HCT116 (cell line): ENCODE measurements at regions not wholly inside any gene's neighbourhood (a gene's known extent, or its start where the extent isn't known, plus 50 kb on each side); places are given as distances from the start of the nearest gene placed in this dataset.
A peak's percentile ranks its signal among the peaks of the same experiment; 100 is the strongest.

Experiments
- ATAC-seq: fragments of 200-7000 bp; cut with Tn5 transposase; 2 replicates; pipeline ENCODE4 v1.9.1; 2020; ENCODE audit warnings: mild to moderate bottlenecking, moderate library complexity
- BruUV-seq: library from RNA; stranded (reverse); fragments of 400-500 nt; replicated peaks from 2 replicates; lab custom pipeline; 2021; lab: Mats Ljungman, UMichigan
- CTCF ChIA-PET: fragments of 300-600 bp; sonication (Branson Sonifier 250); formaldehyde crosslinking; loops from one replicate; lab custom pipeline; 2021; ENCODE audit warnings: antibody characterized with exemption; lab: Charles Lee
- POLR2A ChIA-PET: fragments of 300-600, 350-600 bp; sonication (Branson Sonifier 250); formaldehyde crosslinking; loops from one replicate; lab custom pipeline; 2021; ENCODE audit warnings: antibody characterized with exemption; lab: Charles Lee
- RAD21 ChIA-PET, 2 experiments: fragments of 300-600 bp; sonication (Branson Sonifier 250); formaldehyde crosslinking; loops; one replicate each; lab custom pipeline; 2023; ENCODE audit warnings: low total read pairs in 2 of 2; ENCODE audit not compliant: uncharacterized antibody in 2 of 2, unreplicated experiment in 2 of 2, low non-redundant PET in 1 of 2; lab: Charles Lee
- DNase-seq: peaks from one replicate; pipeline ENCODE4 v3.0.0-alpha.2; 2010; ENCODE audit warnings: low read depth, low spot score
- H2AFZ ChIP-seq: fragments of 200-600 bp; shearing (Covaris generic), sonication (generic); 2 replicates; pipeline ENCODE4 v1.6.1; 2017; ENCODE audit warnings: low read depth, mixed run types, mixed read lengths, antibody characterized with exemption, low read length; ENCODE audit not compliant: poor library complexity, severe bottlenecking
- H3K27ac ChIP-seq: 2 replicates; pipeline ENCODE4 v1.5.1; 2012; ENCODE audit warnings: low read depth, low read length
- H3K27me3 ChIP-seq: fragments of 200-600 bp; sonication (generic); 2 replicates; pipeline ENCODE4 v1.6.1; 2016; ENCODE audit warnings: mixed run types, low read length, mixed read lengths; ENCODE audit not compliant: insufficient read depth
- H3K36me3 ChIP-seq, 2 experiments: fragments of 200-500 bp in 1 of 2; fragments of 200-600 bp in 1 of 2; sonication (Bioruptor generic) in 1 of 2; sonication (generic) in 1 of 2; 2 replicates each; pipeline versions ENCODE4 v1.5.1 to v1.6.1; 2014 to 2016; ENCODE audit warnings: low read length in 2 of 2, inconsistent platforms in 1 of 2, mixed read lengths in 1 of 2, mixed run types in 1 of 2; ENCODE audit not compliant: insufficient read depth in 2 of 2, control insufficient read depth in 1 of 2
- H3K4me1 ChIP-seq, 2 experiments: fragments of 200-600 bp in 1 of 2; sonication (generic) in 1 of 2; 2 replicates each; pipeline versions ENCODE4 v1.5.1 to v1.6.1; 2012 to 2017; ENCODE audit warnings: low read length in 2 of 2, inconsistent platforms in 1 of 2, mild to moderate bottlenecking in 1 of 2, mixed read lengths in 1 of 2, mixed run types in 1 of 2, moderate library complexity in 1 of 2; ENCODE audit not compliant: insufficient read depth in 2 of 2, control insufficient read depth in 1 of 2
- H3K4me2 ChIP-seq: fragments of 200-600 bp; sonication (generic); 2 replicates; pipeline ENCODE4 v1.6.1; 2017; ENCODE audit warnings: mixed run types, low read length, mixed read lengths
- H3K4me3 ChIP-seq, 2 experiments: fragments of 200-600 bp in 1 of 2; sonication (generic) in 1 of 2; replicated peaks in 1 of 2; 2 replicates each; pipeline ENCODE4 v1.5.1; 2011 to 2016; ENCODE audit warnings: low read length in 2 of 2, control low read depth in 1 of 2, low read depth in 1 of 2, mild to moderate bottlenecking in 1 of 2, mixed read lengths in 1 of 2, mixed run types in 1 of 2
- H3K79me2 ChIP-seq: fragments of 200-600 bp; sonication (generic); 2 replicates; pipeline ENCODE4 v1.6.1; 2017; ENCODE audit warnings: mild to moderate bottlenecking, mixed run types, low read length, moderate library complexity, mixed read lengths; ENCODE audit not compliant: insufficient read depth
- H3K9ac ChIP-seq: fragments of 200-600 bp; sonication (generic); 2 replicates; pipeline ENCODE4 v1.6.1; 2016; ENCODE audit warnings: low read length, mixed read lengths
- H3K9me2 ChIP-seq: fragments of 200-600 bp; sonication (generic), shearing (Covaris generic); 2 replicates; pipeline ENCODE4 v1.6.1; 2017; ENCODE audit warnings: mixed run types, mild to moderate bottlenecking, moderate library complexity; ENCODE audit not compliant: insufficient read depth
- H3K9me3 ChIP-seq, 2 experiments: fragments of 200-500 bp in 1 of 2; fragments of 200-600 bp in 1 of 2; sonication (Bioruptor generic) in 1 of 2; sonication (generic) in 1 of 2; 2 replicates each; pipeline ENCODE4 v1.6.1; 2014 to 2017; ENCODE audit warnings: low read length in 2 of 2, mixed read lengths in 2 of 2, inconsistent platforms in 1 of 2, low read depth in 1 of 2, mild to moderate bottlenecking in 1 of 2, mixed run types in 1 of 2, moderate library complexity in 1 of 2; ENCODE audit not compliant: control insufficient read depth in 1 of 2, insufficient read depth in 1 of 2
- H4K20me1 ChIP-seq: fragments of 200-600 bp; sonication (generic), shearing (Covaris generic); 2 replicates; pipeline ENCODE4 v1.6.1; 2017; ENCODE audit warnings: mixed run types, mild to moderate bottlenecking, moderate library complexity; ENCODE audit not compliant: insufficient read depth
- ATF3 ChIP-seq: IDR thresholded peaks from 2 replicates; pipeline ENCODE4 v1.6.1; 2012
- CBX3 ChIP-seq: IDR thresholded peaks from 2 replicates; pipeline ENCODE4 v1.6.1; 2012; ENCODE audit warnings: low read depth
- CTCF ChIP-seq, 3 experiments: fragments of 200-600 bp in 1 of 3; sonication (generic) in 1 of 3; IDR thresholded peaks in 2 of 3; conservative IDR thresholded peaks in 1 of 3; 2 replicates each; pipeline ENCODE4 v1.5.1; 2012 to 2017; ENCODE audit warnings: low read depth in 2 of 3, low read length in 2 of 3, antibody characterized with exemption in 1 of 3, borderline replicate concordance in 1 of 3, control low read depth in 1 of 3, mild to moderate bottlenecking in 1 of 3, mixed read lengths in 1 of 3, mixed run types in 1 of 3, moderate library complexity in 1 of 3; ENCODE audit not compliant: insufficient read depth in 1 of 3
- EGR1 ChIP-seq: IDR thresholded peaks from 2 replicates; pipeline ENCODE4 v1.6.1; 2012; ENCODE audit warnings: low read depth
- ELF1 ChIP-seq: IDR thresholded peaks from 2 replicates; pipeline ENCODE4 v1.6.1; 2012; ENCODE audit warnings: low read depth, borderline replicate concordance
- EZH2 ChIP-seq: fragments of 200-600 bp; sonication (generic); IDR thresholded peaks from 2 replicates; pipeline ENCODE4 v1.6.1; 2017; ENCODE audit warnings: antibody characterized with exemption, mixed run types
- EZH2phosphoT487 ChIP-seq: fragments of 200-600 bp; IDR thresholded peaks from 2 replicates; pipeline ENCODE4 v1.6.1; 2018; ENCODE audit warnings: antibody characterized with exemption, borderline replicate concordance
- FOSL1 ChIP-seq: IDR thresholded peaks from 2 replicates; pipeline ENCODE4 v1.6.1; 2012; ENCODE audit warnings: low read depth
- JUND ChIP-seq: IDR thresholded peaks from 2 replicates; pipeline ENCODE4 v1.6.1; 2012
- MAX ChIP-seq: IDR thresholded peaks from 2 replicates; pipeline ENCODE4 v1.6.1; 2012
- POLR2A ChIP-seq: IDR thresholded peaks from 2 replicates; pipeline ENCODE4 v1.7.0; 2011; ENCODE audit warnings: borderline replicate concordance; ENCODE audit not compliant: insufficient read depth, insufficient read length; ENCODE audit errors: extremely low read depth
- SIN3A ChIP-seq: IDR thresholded peaks from 2 replicates; pipeline ENCODE4 v1.6.1; 2012; ENCODE audit warnings: low read depth
- SP1 ChIP-seq: IDR thresholded peaks from 2 replicates; pipeline ENCODE4 v1.6.1; 2012; ENCODE audit warnings: low read depth
- SRF ChIP-seq: IDR thresholded peaks from 2 replicates; pipeline ENCODE4 v1.6.1; 2012; ENCODE audit warnings: low read depth
- TCF7L2 ChIP-seq: IDR thresholded peaks from 2 replicates; pipeline ENCODE4 v1.7.0; 2011; ENCODE audit warnings: borderline replicate concordance, inconsistent platforms; ENCODE audit not compliant: insufficient read depth, insufficient read length; ENCODE audit errors: extremely low read depth
- ZFX ChIP-seq: fragments of 450-650 bp; IDR thresholded peaks from 2 replicates; pipeline ENCODE4 v1.6.1; 2017
- ZNF274 ChIP-seq: fragments of 200-500 bp; sonication (Bioruptor generic); IDR thresholded peaks from 2 replicates; pipeline ENCODE4 v1.6.1; 2014; ENCODE audit warnings: mild to moderate bottlenecking, low read depth, low read length, inconsistent platforms
- intact Hi-C: fragments of 100-400 bp; cut with micrococcal nuclease; formaldehyde crosslinking; loops from 2 replicates; pipeline ENCODE4 v1.10.0; 2022
- TF ChIP-seq, protein P1 (sequence below): IDR thresholded peaks from 2 replicates; pipeline ENCODE4 v1.6.1; 2012; ENCODE audit warnings: low read depth

GRCh38 chr12:74963304-74963703, 246.3 kb downstream of the KCNC2 start:
- H3K9me2 ChIP-seq, result no peaks in the 10 kb centered on the region
- no peak for DNase-seq
- H4K20me1 ChIP-seq, result no peaks in the 10 kb centered on the region
- no peaks in the 10 kb centered on the region for H3K27me3 ChIP-seq
- no TSS peak for BruUV-seq
- H2AFZ ChIP-seq, result peak overlapping the region; percentile 33
- no peaks in the 10 kb centered on the region for H3K79me2 ChIP-seq
- no peak overlapping the region for H3K9ac ChIP-seq
- ChIA-PET POLR2A (no interaction called here), CTCF (no interaction called here), RAD21 (no interaction called here)
- TF ChIP-seq EZH2 (no peak), CBX3 (no peak), SRF (no peak), EGR1 (no peak), ATF3 (no peak)
- no peak overlapping the region for H3K4me2 ChIP-seq
- no peak overlapping the region for H3K27ac ChIP-seq
- no peak for ATAC-seq
- H3K9me3 ChIP-seq, result no peaks in the 10 kb centered on the region
- H3K4me1 ChIP-seq, result no peaks in the 10 kb centered on the region
- intact Hi-C loops, result no loop called here
- no peak overlapping the region for H3K4me3 ChIP-seq
- no peaks in the 10 kb centered on the region for H3K36me3 ChIP-seq

DNA sequence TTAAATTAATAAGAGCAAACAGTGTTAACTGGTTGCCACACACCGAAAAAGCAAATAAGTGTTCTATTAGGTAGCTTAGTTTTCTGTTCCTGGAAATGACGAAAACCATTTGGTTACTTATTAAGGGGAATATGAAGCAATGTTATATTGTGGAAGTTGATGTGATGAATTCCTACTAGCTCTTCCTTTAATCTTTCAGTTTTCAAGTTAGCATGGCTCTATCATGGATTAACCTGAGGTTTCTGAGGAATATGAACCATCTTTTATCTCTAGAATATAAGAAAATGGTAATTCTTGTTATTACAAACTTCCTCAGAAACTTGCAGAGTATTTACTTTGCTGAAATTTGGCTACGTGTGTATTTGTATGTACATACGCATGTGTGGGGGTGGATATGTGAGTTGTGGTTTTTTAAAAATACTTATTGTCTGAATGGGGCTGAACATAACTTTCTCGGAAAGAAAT, 245.7 kb downstream of the KCNC2 start:
- Histone ChIP-seq H2AFZ (no peak overlapping the region), H3K36me3 (no peaks in the 10 kb centered on the region), H3K9me3 (no peaks in the 10 kb centered on the region), H3K27ac (no peak overlapping the region), H4K20me1 (no peaks in the 10 kb centered on the region), H3K4me1 (no peaks in the 10 kb centered on the region), H3K4me3 (no peak overlapping the region), H3K9me2 (no peaks in the 10 kb centered on the region), H3K27me3 (no peaks in the 10 kb centered on the region), H3K79me2 (no peaks in the 10 kb centered on the region), H3K4me2 (no peak overlapping the region), H3K9ac (no peak overlapping the region)
- CTCF ChIA-PET, result no interaction called here
- intact Hi-C loops, result no loop called here
- ATAC-seq (no peak), DNase-seq (no peak)
- RAD21 ChIA-PET, result no interaction called here
- POLR2A ChIA-PET, result no interaction called here
- BruUV-seq, result no TSS peak
- TF ChIP-seq JUND (no peak), ELF1 (no peak), ZNF274 (no peak), SRF (no peak), SIN3A (no peak), EZH2 (no peak), FOSL1 (no peak), EZH2phosphoT487 (no peak), ZFX (no peak), TCF7L2 (no peak), MAX (no peak), CBX3 (no peak), CTCF (IDR thresholded peaks at IDR 0.05 in 2 of 3, conservative IDR thresholded peaks at IDR 0.05 in 1 of 3; ENCODE audit: borderline replicate concordance in 1 of 3, insufficient read depth in 1 of 3, low read depth in 2 of 3, low read length in 2 of 3) (no peak), POLR2A (no peak), SP1 (no peak)
- TF ChIP-seq, protein P1, sequence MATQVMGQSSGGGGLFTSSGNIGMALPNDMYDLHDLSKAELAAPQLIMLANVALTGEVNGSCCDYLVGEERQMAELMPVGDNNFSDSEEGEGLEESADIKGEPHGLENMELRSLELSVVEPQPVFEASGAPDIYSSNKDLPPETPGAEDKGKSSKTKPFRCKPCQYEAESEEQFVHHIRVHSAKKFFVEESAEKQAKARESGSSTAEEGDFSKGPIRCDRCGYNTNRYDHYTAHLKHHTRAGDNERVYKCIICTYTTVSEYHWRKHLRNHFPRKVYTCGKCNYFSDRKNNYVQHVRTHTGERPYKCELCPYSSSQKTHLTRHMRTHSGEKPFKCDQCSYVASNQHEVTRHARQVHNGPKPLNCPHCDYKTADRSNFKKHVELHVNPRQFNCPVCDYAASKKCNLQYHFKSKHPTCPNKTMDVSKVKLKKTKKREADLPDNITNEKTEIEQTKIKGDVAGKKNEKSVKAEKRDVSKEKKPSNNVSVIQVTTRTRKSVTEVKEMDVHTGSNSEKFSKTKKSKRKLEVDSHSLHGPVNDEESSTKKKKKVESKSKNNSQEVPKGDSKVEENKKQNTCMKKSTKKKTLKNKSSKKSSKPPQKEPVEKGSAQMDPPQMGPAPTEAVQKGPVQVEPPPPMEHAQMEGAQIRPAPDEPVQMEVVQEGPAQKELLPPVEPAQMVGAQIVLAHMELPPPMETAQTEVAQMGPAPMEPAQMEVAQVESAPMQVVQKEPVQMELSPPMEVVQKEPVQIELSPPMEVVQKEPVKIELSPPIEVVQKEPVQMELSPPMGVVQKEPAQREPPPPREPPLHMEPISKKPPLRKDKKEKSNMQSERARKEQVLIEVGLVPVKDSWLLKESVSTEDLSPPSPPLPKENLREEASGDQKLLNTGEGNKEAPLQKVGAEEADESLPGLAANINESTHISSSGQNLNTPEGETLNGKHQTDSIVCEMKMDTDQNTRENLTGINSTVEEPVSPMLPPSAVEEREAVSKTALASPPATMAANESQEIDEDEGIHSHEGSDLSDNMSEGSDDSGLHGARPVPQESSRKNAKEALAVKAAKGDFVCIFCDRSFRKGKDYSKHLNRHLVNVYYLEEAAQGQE, result no peak
